Prostate gland (tissue), 2 donors: ENCODE measurements at regions not wholly inside any gene's neighbourhood (a gene's known extent, or its start where the extent isn't known, plus 50 kb on each side); places are given as distances from the start of the nearest gene placed in this dataset.
"Not testable (repeated sequence)": the region's sequence is repeated elsewhere in the genome, so short reads cannot be mapped to it uniquely, and the experiment has no call there.

Experiments used
- CTCF ChIP-seq, 4 experiments: fragments of 200-600 bp in 2 of 4; fragments of 450-650 bp in 2 of 4; sonication (generic) in 2 of 4; IDR thresholded peaks; 1 replicate in 3 of 4; 2 replicates in 1 of 4; pipeline ENCODE4 v1.5.1; 2016 to 2019; ENCODE audit warnings: antibody characterized with exemption in 4 of 4, mild to moderate bottlenecking in 2 of 4, moderate library complexity in 2 of 4
- POLR2A ChIP-seq: fragments of 450-650 bp; IDR thresholded peaks from one replicate; pipeline ENCODE4 v1.6.1; 2016; ENCODE audit warnings: antibody characterized with exemption, mild to moderate bottlenecking

GRCh38 chr6:113029161-113029560 lies 682.0 kb downstream of the RFPL4B start:
- TF ChIP-seq CTCF (IDR thresholded peaks at IDR 0.05); POLR2A: not testable (repeated sequence)
